Ovary (tissue), 3 donors: ENCODE measurements at regions not wholly inside any gene's neighbourhood (a gene's known extent, or its start where the extent isn't known, plus 50 kb on each side); places are given as distances from the start of the nearest gene placed in this dataset.

Experiments
- POLR2A ChIP-seq: fragments of 450-650 bp; IDR thresholded peaks from one replicate; pipeline ENCODE4 v1.6.1; 2017; ENCODE audit warnings: antibody characterized with exemption, mild to moderate bottlenecking, moderate library complexity
- TF ChIP-seq, protein P1 (sequence below), 3 donors: fragments of 450-650 bp in 2 of 3; fragments of 200-600 bp in 1 of 3; IDR thresholded peaks; one replicate each; pipeline versions ENCODE4 v1.5.1 to v1.8.0; 2016 to 2022; ENCODE audit warnings: antibody characterized with exemption in 3 of 3, mild to moderate bottlenecking in 1 of 3
- donor health status: DM: no; HTN: no; CAD: no.

- TF ChIP-seq, protein P1, sequence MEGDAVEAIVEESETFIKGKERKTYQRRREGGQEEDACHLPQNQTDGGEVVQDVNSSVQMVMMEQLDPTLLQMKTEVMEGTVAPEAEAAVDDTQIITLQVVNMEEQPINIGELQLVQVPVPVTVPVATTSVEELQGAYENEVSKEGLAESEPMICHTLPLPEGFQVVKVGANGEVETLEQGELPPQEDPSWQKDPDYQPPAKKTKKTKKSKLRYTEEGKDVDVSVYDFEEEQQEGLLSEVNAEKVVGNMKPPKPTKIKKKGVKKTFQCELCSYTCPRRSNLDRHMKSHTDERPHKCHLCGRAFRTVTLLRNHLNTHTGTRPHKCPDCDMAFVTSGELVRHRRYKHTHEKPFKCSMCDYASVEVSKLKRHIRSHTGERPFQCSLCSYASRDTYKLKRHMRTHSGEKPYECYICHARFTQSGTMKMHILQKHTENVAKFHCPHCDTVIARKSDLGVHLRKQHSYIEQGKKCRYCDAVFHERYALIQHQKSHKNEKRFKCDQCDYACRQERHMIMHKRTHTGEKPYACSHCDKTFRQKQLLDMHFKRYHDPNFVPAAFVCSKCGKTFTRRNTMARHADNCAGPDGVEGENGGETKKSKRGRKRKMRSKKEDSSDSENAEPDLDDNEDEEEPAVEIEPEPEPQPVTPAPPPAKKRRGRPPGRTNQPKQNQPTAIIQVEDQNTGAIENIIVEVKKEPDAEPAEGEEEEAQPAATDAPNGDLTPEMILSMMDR (IDR thresholded peaks at IDR 0.05), result no peak
- no peak for TF ChIP-seq POLR2A
Observed at GRCh38 chr14:42806909-42807315, 1200.2 kb downstream of the LRFN5 start.
